Kidney (tissue), 13 donors: ENCODE measurements at regions not wholly inside any gene's neighbourhood (a gene's known extent, or its start where the extent isn't known, plus 50 kb on each side); places are given as distances from the start of the nearest gene placed in this dataset.

Source experiments
- DNase-seq, 5 donors: peaks; one replicate each; pipeline ENCODE4 v3.0.0-alpha.2; 2013 to 2020
- FAIRE-seq: peaks from 2 replicates; lab custom pipeline; 2012; peaks lifted over from hg19 to GRCh38; lab: Jason Lieb, UNC
- H3K27ac ChIP-seq, 2 donors: one replicate each; pipeline ENCODE4 v1.7.0; 2013; ENCODE audit warnings: low read depth in 2 of 2, low read length in 2 of 2, inconsistent platforms in 1 of 2
- H3K27me3 ChIP-seq: one replicate; pipeline ENCODE4 v1.7.1; 2013; ENCODE audit warnings: low read length, inconsistent platforms; ENCODE audit not compliant: control insufficient read depth, insufficient read depth
- H3K36me3 ChIP-seq, 3 donors: one replicate each; pipeline versions ENCODE4 v1.7.0 to v1.7.1; 2013; ENCODE audit warnings: low read length in 3 of 3, control low read depth in 1 of 3, inconsistent platforms in 1 of 3; ENCODE audit not compliant: insufficient read depth in 3 of 3, control insufficient read depth in 2 of 3
- H3K4me1 ChIP-seq, 3 donors: one replicate each; pipeline versions ENCODE4 v1.7.0 to v1.7.1; 2013; ENCODE audit warnings: low read length in 3 of 3, inconsistent platforms in 1 of 3, low read depth in 1 of 3; ENCODE audit not compliant: control insufficient read depth in 2 of 3, insufficient read depth in 2 of 3
- H3K4me3 ChIP-seq, 3 donors: one replicate each; pipeline versions ENCODE4 v1.7.0 to v1.8.1; 2013; ENCODE audit warnings: low read length in 3 of 3, control low read depth in 1 of 3, inconsistent platforms in 1 of 3
- H3K9ac ChIP-seq, 3 donors: one replicate each; pipeline versions ENCODE4 v1.7.0 to v1.7.1; 2013; ENCODE audit warnings: low read length in 3 of 3, control low read depth in 1 of 3, inconsistent platforms in 1 of 3
- H3K9me3 ChIP-seq, 3 donors: one replicate each; pipeline versions ENCODE4 v1.7.0 to v1.7.1; 2013; ENCODE audit warnings: low read length in 3 of 3, control low read depth in 1 of 3, inconsistent platforms in 1 of 3; ENCODE audit not compliant: control insufficient read depth in 2 of 3, insufficient read depth in 1 of 3
- intact Hi-C: fragments of 100-400 bp; cut with DNase I; formaldehyde crosslinking; loops from one replicate; pipeline ENCODE4 v1.11.1; 2022
- TF ChIP-seq, protein P1 (sequence below): IDR thresholded peaks from 3 replicates; pipeline ENCODE4 v1.5.1; 2012; ENCODE audit warnings: mild to moderate bottlenecking, moderate library complexity, borderline replicate concordance; ENCODE audit not compliant: insufficient read depth; ENCODE audit errors: extremely low read depth
- donor health status: control.
- donor health status: control.
- donor health status: control.
- donor health status: control.
- donor health status: control.
- donor health status: DM: yes; HTN: yes; CAD: no.
- donor health status: Normal renal cell carcinoma (clear cell type).

DNA sequence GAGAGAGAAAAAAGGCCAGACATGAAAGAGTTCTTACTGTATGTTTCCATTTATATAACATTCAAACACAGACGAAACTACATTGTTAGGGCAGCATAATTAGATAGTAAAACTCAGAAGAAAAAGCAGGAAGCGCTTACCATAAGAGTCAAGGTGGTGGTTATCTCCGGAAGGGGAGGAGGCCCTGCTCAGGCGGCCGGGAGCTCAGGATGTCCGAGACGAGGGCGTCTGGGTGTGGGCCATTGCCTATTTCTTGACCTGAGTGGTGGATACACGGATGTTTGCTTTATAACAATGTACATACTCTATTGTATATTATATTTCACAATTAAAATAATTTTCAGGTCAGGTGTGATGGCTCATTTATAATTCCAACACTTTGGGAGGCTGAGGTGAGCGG lies 80.9 kb upstream of the COL5A1 start:
- Histone ChIP-seq H3K36me3 (no peaks in the 10 kb centered on the region), H3K4me3 (no peak overlapping the region), H3K9me3 (peaks cover 0 to 4% (median 0%) of the 10 kb centered on the region in 3 donors), H3K9ac (no peak overlapping the region), H3K4me1 (no peaks in the 10 kb centered on the region), H3K27ac (no peak overlapping the region), H3K27me3 (no peaks in the 10 kb centered on the region)
- intact Hi-C loops = no loop called here
- FAIRE-seq = no peak
- TF ChIP-seq, protein P1, sequence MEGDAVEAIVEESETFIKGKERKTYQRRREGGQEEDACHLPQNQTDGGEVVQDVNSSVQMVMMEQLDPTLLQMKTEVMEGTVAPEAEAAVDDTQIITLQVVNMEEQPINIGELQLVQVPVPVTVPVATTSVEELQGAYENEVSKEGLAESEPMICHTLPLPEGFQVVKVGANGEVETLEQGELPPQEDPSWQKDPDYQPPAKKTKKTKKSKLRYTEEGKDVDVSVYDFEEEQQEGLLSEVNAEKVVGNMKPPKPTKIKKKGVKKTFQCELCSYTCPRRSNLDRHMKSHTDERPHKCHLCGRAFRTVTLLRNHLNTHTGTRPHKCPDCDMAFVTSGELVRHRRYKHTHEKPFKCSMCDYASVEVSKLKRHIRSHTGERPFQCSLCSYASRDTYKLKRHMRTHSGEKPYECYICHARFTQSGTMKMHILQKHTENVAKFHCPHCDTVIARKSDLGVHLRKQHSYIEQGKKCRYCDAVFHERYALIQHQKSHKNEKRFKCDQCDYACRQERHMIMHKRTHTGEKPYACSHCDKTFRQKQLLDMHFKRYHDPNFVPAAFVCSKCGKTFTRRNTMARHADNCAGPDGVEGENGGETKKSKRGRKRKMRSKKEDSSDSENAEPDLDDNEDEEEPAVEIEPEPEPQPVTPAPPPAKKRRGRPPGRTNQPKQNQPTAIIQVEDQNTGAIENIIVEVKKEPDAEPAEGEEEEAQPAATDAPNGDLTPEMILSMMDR = no peak
- DNase-seq = peak in 2 of 5 donors; percentile 0 to 10

DNA sequence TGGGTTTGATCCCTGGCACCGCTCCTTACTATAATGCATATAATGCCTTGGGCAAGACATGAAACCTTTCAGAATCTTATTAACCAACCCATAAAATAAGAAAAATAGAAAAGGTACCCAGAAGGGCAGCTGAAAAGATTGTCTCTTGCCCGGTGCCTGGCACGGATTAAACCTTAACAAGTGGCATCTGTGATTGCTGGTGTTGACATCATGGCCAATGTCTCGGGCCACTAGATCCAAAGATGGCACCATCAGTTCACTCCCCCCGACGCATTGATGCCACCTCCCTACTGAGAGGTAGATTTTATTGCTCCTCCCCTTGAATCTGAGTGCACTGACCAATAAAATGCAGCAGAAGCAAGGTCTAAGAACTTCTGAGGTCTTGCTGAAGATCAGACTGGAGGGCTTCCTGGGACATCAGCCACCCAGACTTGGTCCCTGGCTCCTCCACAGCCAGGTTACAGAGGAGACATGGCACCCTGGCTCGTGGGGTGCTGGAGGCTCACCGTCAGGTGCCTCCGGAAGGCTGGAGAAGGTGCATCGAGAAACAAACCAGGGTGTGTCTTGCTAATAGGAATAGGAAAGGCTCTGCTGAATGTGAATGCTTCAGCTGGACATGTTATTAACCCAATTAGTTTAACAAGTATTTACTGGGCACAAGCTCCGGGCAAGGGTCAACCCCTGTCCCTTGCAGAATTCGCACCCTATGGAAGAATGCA lies 80.0 kb upstream of the COL5A1 start:
- FAIRE-seq = no peak
- Histone ChIP-seq H3K4me1 (no peaks in the 10 kb centered on the region), H3K27me3 (no peaks in the 10 kb centered on the region), H3K36me3 (no peaks in the 10 kb centered on the region), H3K27ac (no peak overlapping the region), H3K4me3 (no peak overlapping the region), H3K9me3 (peaks cover 0 to 7% (median 0%) of the 10 kb centered on the region in 3 donors), H3K9ac (no peak overlapping the region)
- DNase-seq = peak in 2 of 5 donors; percentile 3 to 28
- intact Hi-C loops = no loop called here
- TF ChIP-seq, protein P1 = no peak

DNA sequence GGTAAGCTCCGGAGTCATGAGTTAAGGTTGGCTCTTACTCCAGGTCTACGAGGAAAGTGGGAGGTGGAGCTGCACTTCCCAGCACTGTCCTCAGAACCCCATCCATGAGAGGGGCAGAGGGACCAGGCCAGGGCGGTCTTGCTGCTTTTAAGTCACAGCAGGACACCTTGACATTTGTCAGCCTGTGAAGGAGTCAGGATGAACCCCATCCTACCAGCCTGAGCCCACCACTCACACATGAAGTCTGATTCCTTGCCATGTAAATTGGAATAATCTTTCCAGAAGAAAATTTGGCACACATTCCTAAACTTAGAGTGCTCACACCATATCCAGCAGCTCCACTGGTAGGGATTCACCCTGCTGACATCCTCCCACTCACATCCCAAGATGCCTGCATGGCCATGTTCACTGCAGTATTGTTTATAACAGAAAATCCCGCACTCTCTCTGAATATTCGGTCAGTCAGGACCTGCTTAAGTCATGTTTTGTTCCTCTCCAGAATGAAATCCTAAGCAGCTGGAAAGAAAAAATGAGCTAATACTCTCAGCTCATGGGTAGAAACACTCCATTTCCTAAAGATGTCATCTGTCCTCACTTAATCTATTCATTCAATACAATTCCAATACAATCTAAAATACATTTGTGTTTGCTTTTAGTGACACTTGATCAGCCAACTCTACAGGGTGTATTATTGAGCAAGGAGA lies 79.3 kb upstream of the COL5A1 start:
- intact Hi-C loops = no loop called here
- no peak for FAIRE-seq
- Histone ChIP-seq H3K36me3 (no peaks in the 10 kb centered on the region), H3K9ac (no peak overlapping the region), H3K9me3 (peaks cover 0 to 7% (median 0%) of the 10 kb centered on the region in 3 donors), H3K27ac (no peak overlapping the region), H3K27me3 (no peaks in the 10 kb centered on the region), H3K4me1 (no peaks in the 10 kb centered on the region), H3K4me3 (no peak overlapping the region)
- TF ChIP-seq, protein P1 = no peak
- peak in 2 of 5 donors; percentile 3 to 43 for DNase-seq
